ENCODE measurements at regions not wholly inside any gene's neighbourhood (a gene's known extent, or its start where the extent isn't known, plus 50 kb on each side); places are given as distances from the start of the nearest gene placed in this dataset.
A peak's percentile ranks its signal among the peaks of the same experiment; 100 is the strongest.

GRCh38 chr3:177585271-177585670 lies 388.0 kb upstream of the TBL1XR1 start:
- DNase-seq, result no peak

GRCh38 chr3:177589041-177589650 lies 391.9 kb upstream of the TBL1XR1 start:
- DNase-seq, result no peak

GRCh38 chr3:177589911-177590381 lies 392.7 kb upstream of the TBL1XR1 start:
- DNase-seq, result no peak

GRCh38 chr3:177590826-177591225 lies 393.5 kb upstream of the TBL1XR1 start:
- DNase-seq, result no peak

- no peak for DNase-seq
These were observed 394.1 kb upstream of the TBL1XR1 start for GRCh38 chr3:177591379-177591778.

- DNase-seq, result no peak
These were observed 396.8 kb upstream of the TBL1XR1 start for GRCh38 chr3:177594096-177594495.

- DNase-seq, result no peak
These were observed 398.4 kb upstream of the TBL1XR1 start for GRCh38 chr3:177595530-177596188.

- DNase-seq, result no peak
These were observed 399.1 kb upstream of the TBL1XR1 start for GRCh38 chr3:177596248-177596815.

- no peak for DNase-seq
These were observed 399.6 kb upstream of the TBL1XR1 start for GRCh38 chr3:177596816-177597271.

- peak; percentile 62 for DNase-seq
These were observed 400.2 kb upstream of the TBL1XR1 start for GRCh38 chr3:177597311-177598096.

GRCh38 chr3:177598097-177598833 lies 401.0 kb upstream of the TBL1XR1 start:
- DNase-seq, result no peak

GRCh38 chr3:177599326-177599725 lies 402.0 kb upstream of the TBL1XR1 start:
- no peak for DNase-seq

GRCh38 chr3:177599837-177600236 lies 402.6 kb upstream of the TBL1XR1 start:
- DNase-seq, result no peak

- no peak for DNase-seq
These were observed 403.1 kb upstream of the TBL1XR1 start for GRCh38 chr3:177600411-177600810.

GRCh38 chr3:177601152-177601551 lies 403.9 kb upstream of the TBL1XR1 start:
- DNase-seq, result no peak

GRCh38 chr3:177602601-177603147 lies 405.4 kb upstream of the TBL1XR1 start:
- DNase-seq, result no peak

- DNase-seq, result no peak
These were observed 405.9 kb upstream of the TBL1XR1 start for GRCh38 chr3:177603148-177603603.

GRCh38 chr3:177604181-177604580 lies 406.9 kb upstream of the TBL1XR1 start:
- DNase-seq, result no peak

- DNase-seq, result no peak
These were observed 409.6 kb upstream of the TBL1XR1 start for GRCh38 chr3:177606891-177607290.

GRCh38 chr3:177607589-177607988 lies 410.3 kb upstream of the TBL1XR1 start:
- DNase-seq, result no peak

GRCh38 chr3:177608443-177608842 lies 411.2 kb upstream of the TBL1XR1 start:
- no peak for DNase-seq

GRCh38 chr3:177609613-177610012 lies 412.3 kb upstream of the TBL1XR1 start:
- DNase-seq, result no peak
